Left lung (tissue), 4 donors: ENCODE measurements at regions not wholly inside any gene's neighbourhood (a gene's known extent, or its start where the extent isn't known, plus 50 kb on each side); places are given as distances from the start of the nearest gene placed in this dataset.

Experiments
- ATAC-seq: fragments of 200-7000 bp; cut with Tn5 transposase; one replicate; pipeline ENCODE4 v1.9.1; 2020; ENCODE audit warnings: moderate library complexity
- DNase-seq, 4 donors: peaks; one replicate each; pipeline ENCODE4 v3.0.0-alpha.2; 2013 to 2020
- H3K27ac ChIP-seq, 2 donors: fragments of 200-600 bp; sonication (generic) in 1 of 2; one replicate each; pipeline versions ENCODE4 v1.5.0 to v1.8.0; 2020 to 2021
- H3K27me3 ChIP-seq, 2 donors: fragments of 200-600 bp; sonication (generic) in 1 of 2; one replicate each; pipeline versions ENCODE4 v1.5.0 to v1.8.0; 2020 to 2021
- H3K36me3 ChIP-seq, 2 donors: fragments of 200-600 bp; sonication (generic) in 1 of 2; one replicate each; pipeline versions ENCODE4 v1.5.0 to v1.8.0; 2020 to 2021
- H3K4me1 ChIP-seq, 2 donors: fragments of 200-600 bp; one replicate each; pipeline ENCODE4 v1.8.0; 2021
- H3K4me3 ChIP-seq, 2 donors: fragments of 200-600 bp; sonication (generic) in 1 of 2; one replicate each; pipeline versions ENCODE4 v1.5.0 to v1.8.0; 2020 to 2021; ENCODE audit warnings: mild to moderate bottlenecking in 1 of 2
- H3K9me3 ChIP-seq, 2 donors: fragments of 200-600 bp; sonication (generic) in 1 of 2; one replicate each; pipeline versions ENCODE4 v1.5.0 to v1.8.0; 2020 to 2021
- CTCF ChIP-seq, 2 donors: fragments of 200-600 bp; sonication (generic) in 1 of 2; IDR thresholded peaks; one replicate each; pipeline versions ENCODE4 v1.5.0 to v1.8.0; 2021; ENCODE audit warnings: antibody characterized with exemption in 2 of 2
- intact Hi-C, 2 donors: fragments of 100-400 bp; cut with DNase I; formaldehyde crosslinking; loops; one replicate each; pipeline versions ENCODE4 v1.11.2 to v1.14.2; 2022
- donor health status: DM: no; HTN: yes; CAD: no.
- donor health status: DM: no; HTN: no; CAD: no.

- ATAC-seq (no peak), DNase-seq (no peak)
- no peak for TF ChIP-seq CTCF (IDR thresholded peaks at IDR 0.05)
- no peak overlapping the region for H3K4me3 ChIP-seq
- H3K9me3 ChIP-seq, result peaks cover 0 to 26% of the 10 kb centered on the region in 2 donors
- H3K27ac ChIP-seq, result no peak overlapping the region
- H3K36me3 ChIP-seq, result no peaks in the 10 kb centered on the region
- intact Hi-C loops, result no loop called here
- no peaks in the 10 kb centered on the region for H3K27me3 ChIP-seq
- no peaks in the 10 kb centered on the region for H3K4me1 ChIP-seq
Measured at GRCh38 chr2:16063955-16064633, 123.7 kb downstream of the MYCN start.

- no peaks in the 10 kb centered on the region for H3K27me3 ChIP-seq
- no peak for DNase-seq
Measured at GRCh38 chr2:16063251-16063850, 123.0 kb downstream of the MYCN start.

GRCh38 chr2:16062471-16063250, 122.3 kb downstream of the MYCN start:
- no peaks in the 10 kb centered on the region for H3K4me1 ChIP-seq
- intact Hi-C loops, result no loop called here
- no peak overlapping the region for H3K27ac ChIP-seq
- ATAC-seq (no peak), DNase-seq (no peak)
- no peak overlapping the region for H3K4me3 ChIP-seq
- TF ChIP-seq CTCF (IDR thresholded peaks at IDR 0.05), result no peak
- no peaks in the 10 kb centered on the region for H3K36me3 ChIP-seq
- H3K27me3 ChIP-seq, result no peaks in the 10 kb centered on the region
- peaks cover 0 to 26% of the 10 kb centered on the region in 2 donors for H3K9me3 ChIP-seq

More at GRCh38 chr2:16063251-16063850, 123.0 kb downstream of the MYCN start:
- Histone ChIP-seq H3K4me1 (no peaks in the 10 kb centered on the region), H3K27ac (no peak overlapping the region), H3K4me3 (no peak overlapping the region), H3K9me3 (peaks cover 0 to 26% of the 10 kb centered on the region in 2 donors), H3K36me3 (no peaks in the 10 kb centered on the region)
- intact Hi-C loops, result no loop called here
- TF ChIP-seq CTCF (IDR thresholded peaks at IDR 0.05), result no peak
- no peak for ATAC-seq

- intact Hi-C loops, result no loop called here
- Histone ChIP-seq H3K36me3 (no peaks in the 10 kb centered on the region), H3K27me3 (no peaks in the 10 kb centered on the region), H3K4me1 (no peaks in the 10 kb centered on the region), H3K27ac (no peak overlapping the region), H3K4me3 (no peak overlapping the region), H3K9me3 (peaks cover 0 to 26% of the 10 kb centered on the region in 2 donors)
- no peak for TF ChIP-seq CTCF (IDR thresholded peaks at IDR 0.05)
- DNase-seq (no peak), ATAC-seq (no peak)
Measured at GRCh38 chr2:16061441-16062217, 121.3 kb downstream of the MYCN start.
